ENCODE measurements at regions not wholly inside any gene's neighbourhood (a gene's known extent, or its start where the extent isn't known, plus 50 kb on each side); places are given as distances from the start of the nearest gene placed in this dataset.

- DNase-seq (ENCODE audit: low spot score): no peak
Measured at GRCh38 chr5:61687371-61687770, 355.3 kb downstream of the ZSWIM6 start.

GRCh38 chr5:61689153-61689846 is 357.2 kb downstream of the ZSWIM6 start:
- DNase-seq (ENCODE audit: low spot score): no peak

- DNase-seq (ENCODE audit: low spot score): no peak
Measured at GRCh38 chr5:61697809-61698558, 365.9 kb downstream of the ZSWIM6 start.

GRCh38 chr5:61701877-61702602 is 370.0 kb downstream of the ZSWIM6 start:
- DNase-seq (ENCODE audit: low spot score): no peak

GRCh38 chr5:61702784-61703183 is 370.7 kb downstream of the ZSWIM6 start:
- no peak for DNase-seq (ENCODE audit: low spot score)

GRCh38 chr5:61704289-61704688 is 372.2 kb downstream of the ZSWIM6 start:
- DNase-seq (ENCODE audit: low spot score): no peak

- DNase-seq (ENCODE audit: low spot score): no peak
Measured at GRCh38 chr5:61706751-61707150, 374.7 kb downstream of the ZSWIM6 start.

GRCh38 chr5:61719124-61719523 is 387.1 kb downstream of the ZSWIM6 start:
- DNase-seq (ENCODE audit: low spot score): no peak

- DNase-seq (ENCODE audit: low spot score): no peak
Measured at GRCh38 chr5:61720829-61721228, 388.8 kb downstream of the ZSWIM6 start.

- no peak for DNase-seq (ENCODE audit: low spot score)
Measured at GRCh38 chr5:61724102-61724501, 392.0 kb downstream of the ZSWIM6 start.

- no peak for DNase-seq (ENCODE audit: low spot score)
Measured at GRCh38 chr5:61728287-61728686, 396.2 kb downstream of the ZSWIM6 start.

GRCh38 chr5:61730866-61731265 is 398.8 kb downstream of the ZSWIM6 start:
- no peak for DNase-seq (ENCODE audit: low spot score)

GRCh38 chr5:61731267-61731945 is 399.3 kb downstream of the ZSWIM6 start:
- DNase-seq (ENCODE audit: low spot score): no peak

GRCh38 chr5:61731946-61732314 is 399.9 kb downstream of the ZSWIM6 start:
- no peak for DNase-seq (ENCODE audit: low spot score)

GRCh38 chr5:61732369-61732768 is 400.3 kb downstream of the ZSWIM6 start:
- no peak for DNase-seq (ENCODE audit: low spot score)

- no peak for DNase-seq (ENCODE audit: low spot score)
Measured at GRCh38 chr5:61732796-61733195, 400.7 kb downstream of the ZSWIM6 start.

- no peak for DNase-seq (ENCODE audit: low spot score)
Measured at GRCh38 chr5:61734001-61734400, 401.9 kb downstream of the ZSWIM6 start.

GRCh38 chr5:61734966-61735365 is 402.9 kb downstream of the ZSWIM6 start:
- DNase-seq (ENCODE audit: low spot score): no peak

- DNase-seq (ENCODE audit: low spot score): no peak
Measured at GRCh38 chr5:61735531-61735930, 403.5 kb downstream of the ZSWIM6 start.

- no peak for DNase-seq (ENCODE audit: low spot score)
Measured at GRCh38 chr5:61735995-61736394, 403.9 kb downstream of the ZSWIM6 start.

GRCh38 chr5:61737301-61737963 is 405.4 kb downstream of the ZSWIM6 start:
- no peak for DNase-seq (ENCODE audit: low spot score)

- DNase-seq (ENCODE audit: low spot score): no peak
Measured at GRCh38 chr5:61737964-61738340, 405.9 kb downstream of the ZSWIM6 start.
